ENCODE measurements at regions not wholly inside any gene's neighbourhood (a gene's known extent, or its start where the extent isn't known, plus 50 kb on each side); places are given as distances from the start of the nearest gene placed in this dataset.
"Not testable (repeated sequence)": the region's sequence is repeated elsewhere in the genome, so short reads cannot be mapped to it uniquely, and the experiment has no call there.

DNA sequence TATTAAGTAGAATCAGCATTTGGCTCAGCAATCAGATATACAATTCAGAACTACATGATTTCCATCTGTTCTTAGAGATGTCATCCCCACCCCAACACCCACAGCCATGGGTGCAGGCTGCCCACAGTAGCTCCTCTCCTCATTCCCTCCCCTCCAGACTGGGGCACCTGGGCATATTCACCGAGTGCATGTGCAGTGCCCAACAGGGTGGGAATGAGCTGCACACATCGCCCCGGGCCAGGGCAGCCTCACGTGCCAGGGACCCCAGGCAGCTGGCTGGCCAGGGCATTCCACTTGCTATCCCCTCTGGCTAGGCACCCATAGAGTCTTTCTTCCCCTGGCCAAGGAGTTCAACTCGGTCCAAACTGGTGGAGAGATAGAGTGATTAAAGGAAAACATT, 461.9 kb upstream of the NUDT12 start:
- Histone ChIP-seq H3K27me3 (no peaks in the 10 kb centered on the region), H3K4me3 (no peak overlapping the region), H3K27ac (no peak overlapping the region), H3K4me1 (no peaks in the 10 kb centered on the region), H3K9me3 (peaks cover 5% of the 10 kb centered on the region), H3K36me3 (no peaks in the 10 kb centered on the region)
- TF ChIP-seq, protein P1, sequence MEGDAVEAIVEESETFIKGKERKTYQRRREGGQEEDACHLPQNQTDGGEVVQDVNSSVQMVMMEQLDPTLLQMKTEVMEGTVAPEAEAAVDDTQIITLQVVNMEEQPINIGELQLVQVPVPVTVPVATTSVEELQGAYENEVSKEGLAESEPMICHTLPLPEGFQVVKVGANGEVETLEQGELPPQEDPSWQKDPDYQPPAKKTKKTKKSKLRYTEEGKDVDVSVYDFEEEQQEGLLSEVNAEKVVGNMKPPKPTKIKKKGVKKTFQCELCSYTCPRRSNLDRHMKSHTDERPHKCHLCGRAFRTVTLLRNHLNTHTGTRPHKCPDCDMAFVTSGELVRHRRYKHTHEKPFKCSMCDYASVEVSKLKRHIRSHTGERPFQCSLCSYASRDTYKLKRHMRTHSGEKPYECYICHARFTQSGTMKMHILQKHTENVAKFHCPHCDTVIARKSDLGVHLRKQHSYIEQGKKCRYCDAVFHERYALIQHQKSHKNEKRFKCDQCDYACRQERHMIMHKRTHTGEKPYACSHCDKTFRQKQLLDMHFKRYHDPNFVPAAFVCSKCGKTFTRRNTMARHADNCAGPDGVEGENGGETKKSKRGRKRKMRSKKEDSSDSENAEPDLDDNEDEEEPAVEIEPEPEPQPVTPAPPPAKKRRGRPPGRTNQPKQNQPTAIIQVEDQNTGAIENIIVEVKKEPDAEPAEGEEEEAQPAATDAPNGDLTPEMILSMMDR (IDR thresholded peaks at IDR 0.05): no peak
- intact Hi-C loops (cut with DNase I): no loop called here
- DNase-seq: no peak
- no peak for ATAC-seq

- no peaks in the 10 kb centered on the region for H3K36me3 ChIP-seq
- TF ChIP-seq, protein P1 (IDR thresholded peaks at IDR 0.05): no peak
- ATAC-seq: no peak
- intact Hi-C loops (cut with DNase I): no loop called here
- H3K4me1 ChIP-seq: no peaks in the 10 kb centered on the region
- H3K27me3 ChIP-seq: no peaks in the 10 kb centered on the region
- H3K27ac ChIP-seq: no peak overlapping the region
- H3K9me3 ChIP-seq: peaks cover 9% of the 10 kb centered on the region
- no peak for DNase-seq
- H3K4me3 ChIP-seq: no peak overlapping the region
Measured at GRCh38 chr5:104023739-104024138, 461.1 kb upstream of the NUDT12 start.

- Histone ChIP-seq H3K27ac (no peak overlapping the region), H3K36me3 (no peaks in the 10 kb centered on the region), H3K9me3 (peaks cover 9% of the 10 kb centered on the region), H3K27me3 (no peaks in the 10 kb centered on the region), H3K4me3 (no peak overlapping the region), H3K4me1 (no peaks in the 10 kb centered on the region)
- DNase-seq (no peak), ATAC-seq (no peak)
- TF ChIP-seq, protein P1 (IDR thresholded peaks at IDR 0.05): no peak
- intact Hi-C loops (cut with DNase I): no loop called here
Measured at GRCh38 chr5:104019956-104020355, 457.4 kb upstream of the NUDT12 start.

DNA sequence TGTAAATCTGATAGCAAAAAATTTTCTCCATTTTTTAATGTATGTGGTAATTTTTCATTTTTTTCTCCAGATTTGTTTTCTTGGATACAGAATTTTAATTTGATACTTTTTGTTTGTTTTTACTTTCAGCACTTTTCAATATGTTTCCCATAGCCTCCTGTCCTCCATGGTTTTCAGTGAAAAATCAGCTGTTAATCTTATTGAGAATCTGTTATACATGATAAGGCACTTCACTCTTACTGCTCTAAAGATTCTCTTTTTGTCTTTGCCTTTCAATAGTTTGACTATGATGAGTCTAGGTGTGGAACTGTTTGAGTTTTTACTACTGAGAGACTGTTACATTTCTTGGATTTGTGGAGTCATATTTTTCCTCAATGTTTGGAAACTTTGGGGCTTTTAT, 455.7 kb upstream of the NUDT12 start:
- TF ChIP-seq, protein P1 (IDR thresholded peaks at IDR 0.05): no peak
- no peak overlapping the region for H3K27ac ChIP-seq
- no peaks in the 10 kb centered on the region for H3K4me1 ChIP-seq
- peaks cover 9% of the 10 kb centered on the region for H3K9me3 ChIP-seq
- ATAC-seq (no peak), DNase-seq (no peak)
- no peak overlapping the region for H3K4me3 ChIP-seq
- intact Hi-C loops (cut with DNase I): no loop called here
- no peaks in the 10 kb centered on the region for H3K36me3 ChIP-seq
- H3K27me3 ChIP-seq: no peaks in the 10 kb centered on the region

DNA sequence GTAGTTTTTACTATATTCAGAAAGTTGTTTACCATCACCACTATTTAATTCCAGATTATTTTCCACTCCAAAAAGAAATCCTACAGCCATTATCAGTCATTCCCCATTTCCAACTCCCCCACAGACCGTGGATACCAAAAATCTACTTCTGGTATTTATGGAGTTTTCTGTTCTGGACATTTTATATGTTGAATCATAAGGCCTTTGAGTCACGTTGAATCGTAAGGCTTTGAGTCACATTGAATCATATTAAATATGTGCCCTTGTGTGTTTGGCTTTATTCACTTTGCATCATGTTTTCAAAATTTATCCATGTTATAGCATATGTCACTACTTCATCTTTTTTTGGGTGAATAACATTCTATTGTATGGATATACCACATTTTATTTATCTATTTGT, 454.1 kb upstream of the NUDT12 start:
- H3K27ac ChIP-seq: no peak overlapping the region
- no peak for DNase-seq
- intact Hi-C loops (cut with DNase I): no loop called here
- peaks cover 9% of the 10 kb centered on the region for H3K9me3 ChIP-seq
- H3K4me3 ChIP-seq: no peak overlapping the region
- no peaks in the 10 kb centered on the region for H3K4me1 ChIP-seq
- ATAC-seq: no peak
- H3K36me3 ChIP-seq: no peaks in the 10 kb centered on the region
- H3K27me3 ChIP-seq: no peaks in the 10 kb centered on the region
- TF ChIP-seq, protein P1 (IDR thresholded peaks at IDR 0.05): no peak

- peaks cover 9% of the 10 kb centered on the region for H3K9me3 ChIP-seq
- no peak for DNase-seq
- no peaks in the 10 kb centered on the region for H3K4me1 ChIP-seq
- TF ChIP-seq, protein P1 (IDR thresholded peaks at IDR 0.05): no peak
- intact Hi-C loops (cut with DNase I): no loop called here
- ATAC-seq: no peak
- H3K36me3 ChIP-seq: no peaks in the 10 kb centered on the region
- no peak overlapping the region for H3K4me3 ChIP-seq
- H3K27ac ChIP-seq: no peak overlapping the region
- no peaks in the 10 kb centered on the region for H3K27me3 ChIP-seq
Measured at GRCh38 chr5:104015765-104016164, 453.2 kb upstream of the NUDT12 start.

- H3K9me3 ChIP-seq; DNase-seq; ATAC-seq; H3K4me3 ChIP-seq; H3K27me3 ChIP-seq; H3K4me1 ChIP-seq; intact Hi-C loops (cut with DNase I); H3K27ac ChIP-seq; H3K36me3 ChIP-seq: not testable (repeated sequence)
Measured at GRCh38 chr5:104002783-104003182, 440.2 kb upstream of the NUDT12 start.
